ENCODE measurements at regions not wholly inside any gene's neighbourhood (a gene's known extent, or its start where the extent isn't known, plus 50 kb on each side); places are given as distances from the start of the nearest gene placed in this dataset.

- ChIA-PET CTCF (no interaction called here), POLR2A (ENCODE audit: low non-redundant PET) (no interaction called here)
- no peak overlapping the region for H3K27ac ChIP-seq
- no peak for DNase-seq (ENCODE audit: low spot score)
- no peak for TF ChIP-seq CTCF (conservative IDR thresholded peaks at IDR 0.05; ENCODE audit: low read depth)
These were observed 1100.0 kb downstream of the FAT4 start for GRCh38 chr4:126414741-126415140.

GRCh38 chr4:126419266-126419665, 1104.5 kb downstream of the FAT4 start:
- no peak overlapping the region for H3K27ac ChIP-seq
- ChIA-PET CTCF (no interaction called here), POLR2A (ENCODE audit: low non-redundant PET) (no interaction called here)
- TF ChIP-seq CTCF (conservative IDR thresholded peaks at IDR 0.05; ENCODE audit: low read depth), result no peak
- DNase-seq (ENCODE audit: low spot score), result no peak

- H3K27ac ChIP-seq, result no peak overlapping the region
- TF ChIP-seq CTCF (conservative IDR thresholded peaks at IDR 0.05; ENCODE audit: low read depth), result no peak
- POLR2A ChIA-PET (ENCODE audit: low non-redundant PET), result no interaction called here
- CTCF ChIA-PET, result interaction anchor here (0.7 kb wide), 1 partner anchor 845 kb away, joined by 3 read pairs; no protein-coding TSS in a partner anchor
- DNase-seq (ENCODE audit: low spot score), result no peak
These were observed 1113.1 kb downstream of the FAT4 start for GRCh38 chr4:126427853-126428252.

- H3K27ac ChIP-seq, result no peak overlapping the region
- no peak for TF ChIP-seq CTCF (conservative IDR thresholded peaks at IDR 0.05; ENCODE audit: low read depth)
- no peak for DNase-seq (ENCODE audit: low spot score)
- CTCF ChIA-PET, result no interaction called here
- POLR2A ChIA-PET (ENCODE audit: low non-redundant PET), result no interaction called here
These were observed 1116.3 kb downstream of the FAT4 start for GRCh38 chr4:126431049-126431448.

GRCh38 chr4:126435491-126435890, 1120.7 kb downstream of the FAT4 start:
- no peak for TF ChIP-seq CTCF (conservative IDR thresholded peaks at IDR 0.05; ENCODE audit: low read depth)
- POLR2A ChIA-PET (ENCODE audit: low non-redundant PET), result no interaction called here
- DNase-seq (ENCODE audit: low spot score), result no peak
- no peak overlapping the region for H3K27ac ChIP-seq
- CTCF ChIA-PET, result no interaction called here

- ChIA-PET POLR2A (ENCODE audit: low non-redundant PET) (no interaction called here), CTCF (no interaction called here)
- no peak overlapping the region for H3K27ac ChIP-seq
- TF ChIP-seq CTCF (conservative IDR thresholded peaks at IDR 0.05; ENCODE audit: low read depth), result no peak
- no peak for DNase-seq (ENCODE audit: low spot score)
These were observed 1125.5 kb downstream of the FAT4 start for GRCh38 chr4:126440297-126440696.

All from RWPE1 (cell line).